ENCODE measurements at regions not wholly inside any gene's neighbourhood (a gene's known extent, or its start where the extent isn't known, plus 50 kb on each side); places are given as distances from the start of the nearest gene placed in this dataset.
"Not testable (repeated sequence)": the region's sequence is repeated elsewhere in the genome, so short reads cannot be mapped to it uniquely, and the experiment has no call there.

DNA sequence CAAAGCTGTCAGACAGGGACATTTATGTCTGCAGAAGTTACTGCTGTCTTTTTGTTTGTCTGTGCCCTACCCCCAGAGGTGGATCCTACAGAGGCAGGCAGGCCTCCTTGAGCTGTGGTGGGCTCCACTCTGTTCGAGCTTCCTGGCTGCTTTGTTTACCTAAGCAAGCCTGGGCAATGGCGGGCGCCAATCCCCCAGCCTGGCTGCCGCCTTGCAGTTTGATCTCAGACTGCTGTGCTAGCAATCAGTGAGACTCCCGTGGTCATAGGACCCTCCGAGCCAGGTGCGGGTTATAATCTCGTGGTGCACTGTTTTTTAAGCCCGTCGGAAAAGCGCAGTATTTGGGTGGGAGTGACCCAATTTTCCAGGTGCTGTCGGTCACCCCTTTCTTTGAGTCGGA, 580.9 kb downstream of the FLRT2 start:
- not testable (repeated sequence) for TF ChIP-seq POLR2A (IDR thresholded peaks at IDR 0.05)
- TF ChIP-seq, protein P1, sequence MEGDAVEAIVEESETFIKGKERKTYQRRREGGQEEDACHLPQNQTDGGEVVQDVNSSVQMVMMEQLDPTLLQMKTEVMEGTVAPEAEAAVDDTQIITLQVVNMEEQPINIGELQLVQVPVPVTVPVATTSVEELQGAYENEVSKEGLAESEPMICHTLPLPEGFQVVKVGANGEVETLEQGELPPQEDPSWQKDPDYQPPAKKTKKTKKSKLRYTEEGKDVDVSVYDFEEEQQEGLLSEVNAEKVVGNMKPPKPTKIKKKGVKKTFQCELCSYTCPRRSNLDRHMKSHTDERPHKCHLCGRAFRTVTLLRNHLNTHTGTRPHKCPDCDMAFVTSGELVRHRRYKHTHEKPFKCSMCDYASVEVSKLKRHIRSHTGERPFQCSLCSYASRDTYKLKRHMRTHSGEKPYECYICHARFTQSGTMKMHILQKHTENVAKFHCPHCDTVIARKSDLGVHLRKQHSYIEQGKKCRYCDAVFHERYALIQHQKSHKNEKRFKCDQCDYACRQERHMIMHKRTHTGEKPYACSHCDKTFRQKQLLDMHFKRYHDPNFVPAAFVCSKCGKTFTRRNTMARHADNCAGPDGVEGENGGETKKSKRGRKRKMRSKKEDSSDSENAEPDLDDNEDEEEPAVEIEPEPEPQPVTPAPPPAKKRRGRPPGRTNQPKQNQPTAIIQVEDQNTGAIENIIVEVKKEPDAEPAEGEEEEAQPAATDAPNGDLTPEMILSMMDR (IDR thresholded peaks at IDR 0.05): not testable (repeated sequence)

All from adrenal gland (tissue), 5 donors.